ENCODE measurements at regions not wholly inside any gene's neighbourhood (a gene's known extent, or its start where the extent isn't known, plus 50 kb on each side); places are given as distances from the start of the nearest gene placed in this dataset.

GRCh38 chr18:53660306-53660705 is 564.2 kb downstream of the MBD2 start:
- TF ChIP-seq, protein P1, sequence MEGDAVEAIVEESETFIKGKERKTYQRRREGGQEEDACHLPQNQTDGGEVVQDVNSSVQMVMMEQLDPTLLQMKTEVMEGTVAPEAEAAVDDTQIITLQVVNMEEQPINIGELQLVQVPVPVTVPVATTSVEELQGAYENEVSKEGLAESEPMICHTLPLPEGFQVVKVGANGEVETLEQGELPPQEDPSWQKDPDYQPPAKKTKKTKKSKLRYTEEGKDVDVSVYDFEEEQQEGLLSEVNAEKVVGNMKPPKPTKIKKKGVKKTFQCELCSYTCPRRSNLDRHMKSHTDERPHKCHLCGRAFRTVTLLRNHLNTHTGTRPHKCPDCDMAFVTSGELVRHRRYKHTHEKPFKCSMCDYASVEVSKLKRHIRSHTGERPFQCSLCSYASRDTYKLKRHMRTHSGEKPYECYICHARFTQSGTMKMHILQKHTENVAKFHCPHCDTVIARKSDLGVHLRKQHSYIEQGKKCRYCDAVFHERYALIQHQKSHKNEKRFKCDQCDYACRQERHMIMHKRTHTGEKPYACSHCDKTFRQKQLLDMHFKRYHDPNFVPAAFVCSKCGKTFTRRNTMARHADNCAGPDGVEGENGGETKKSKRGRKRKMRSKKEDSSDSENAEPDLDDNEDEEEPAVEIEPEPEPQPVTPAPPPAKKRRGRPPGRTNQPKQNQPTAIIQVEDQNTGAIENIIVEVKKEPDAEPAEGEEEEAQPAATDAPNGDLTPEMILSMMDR (IDR thresholded peaks at IDR 0.05; ENCODE audit: low read depth, low read length) = no peak
- TF ChIP-seq EZH2phosphoT487 (IDR thresholded peaks at IDR 0.05; ENCODE audit: low read depth) = no peak
